Left ventricle myocardium inferior (tissue), 1 donor: ENCODE measurements at regions not wholly inside any gene's neighbourhood (a gene's known extent, or its start where the extent isn't known, plus 50 kb on each side); places are given as distances from the start of the nearest gene placed in this dataset.

Experiments used
- DNase-seq: peaks from one replicate; pipeline ENCODE4 v3.0.0-alpha.2; 2020
- H3K27ac ChIP-seq: fragments of 200-600 bp; replicated peaks from 2 replicates; pipeline ENCODE4 v1.8.0; 2021
- H3K27me3 ChIP-seq: fragments of 200-600 bp; 2 replicates; pipeline ENCODE4 v1.8.0; 2021; ENCODE audit warnings: low read depth
- H3K36me3 ChIP-seq: fragments of 200-600 bp; 2 replicates; pipeline ENCODE4 v1.8.0; 2021
- H3K4me1 ChIP-seq: fragments of 200-600 bp; 2 replicates; pipeline ENCODE4 v1.8.0; 2021
- H3K4me3 ChIP-seq: fragments of 200-600 bp; 2 replicates; pipeline ENCODE4 v1.8.0; 2021; ENCODE audit warnings: mild to moderate bottlenecking, moderate library complexity
- H3K9me3 ChIP-seq: fragments of 200-600 bp; replicated peaks from 2 replicates; pipeline ENCODE4 v1.8.0; 2021
- CTCF ChIP-seq: fragments of 200-600 bp; IDR thresholded peaks from 2 replicates; pipeline ENCODE4 v1.8.0; 2021; ENCODE audit warnings: antibody characterized with exemption, mild to moderate bottlenecking, borderline replicate concordance
- intact Hi-C: fragments of 100-400 bp; cut with micrococcal nuclease; formaldehyde crosslinking; loops from one replicate; pipeline ENCODE4 v1.11.0; 2022
- donor health status: DM: no; HTN: yes; CAD: no; lungs with severe emphysema.

GRCh38 chr1:57796616-57797015, 372.8 kb upstream of the DAB1 start:
- intact Hi-C loops: no loop called here
- no peaks in the 10 kb centered on the region for H3K36me3 ChIP-seq
- H3K27ac ChIP-seq: no peak overlapping the region
- H3K4me3 ChIP-seq: no peak overlapping the region
- no peak for TF ChIP-seq CTCF
- H3K9me3 ChIP-seq: no peaks in the 10 kb centered on the region
- DNase-seq: no peak
- no peaks in the 10 kb centered on the region for H3K4me1 ChIP-seq
- H3K27me3 ChIP-seq: peaks cover 11% of the 10 kb centered on the region

GRCh38 chr1:57795886-57796285, 372.0 kb upstream of the DAB1 start:
- intact Hi-C loops: no loop called here

GRCh38 chr1:57794078-57794477, 370.2 kb upstream of the DAB1 start:
- Histone ChIP-seq H3K4me1 (no peaks in the 10 kb centered on the region), H3K4me3 (no peak overlapping the region), H3K27me3 (peaks cover 11% of the 10 kb centered on the region), H3K36me3 (no peaks in the 10 kb centered on the region), H3K9me3 (no peaks in the 10 kb centered on the region), H3K27ac (no peak overlapping the region)
- TF ChIP-seq CTCF: no peak
- no peak for DNase-seq
- intact Hi-C loops: no loop called here

More at GRCh38 chr1:57795886-57796285, 372.0 kb upstream of the DAB1 start:
- TF ChIP-seq CTCF: no peak
- Histone ChIP-seq H3K9me3 (no peaks in the 10 kb centered on the region), H3K36me3 (no peaks in the 10 kb centered on the region), H3K4me1 (no peaks in the 10 kb centered on the region), H3K27me3 (peaks cover 11% of the 10 kb centered on the region), H3K4me3 (no peak overlapping the region), H3K27ac (no peak overlapping the region)
- DNase-seq: no peak

GRCh38 chr1:57791497-57791896, 367.6 kb upstream of the DAB1 start:
- no peak for TF ChIP-seq CTCF
- no peak for DNase-seq
- intact Hi-C loops: no loop called here
- Histone ChIP-seq H3K9me3 (no peaks in the 10 kb centered on the region), H3K27ac (no peak overlapping the region), H3K36me3 (no peaks in the 10 kb centered on the region), H3K4me1 (no peaks in the 10 kb centered on the region), H3K4me3 (no peak overlapping the region), H3K27me3 (peaks cover 4% of the 10 kb centered on the region)

GRCh38 chr1:57789936-57790335, 366.1 kb upstream of the DAB1 start:
- Histone ChIP-seq H3K36me3 (no peaks in the 10 kb centered on the region), H3K27me3 (peaks cover 4% of the 10 kb centered on the region), H3K4me1 (no peaks in the 10 kb centered on the region), H3K27ac (no peak overlapping the region), H3K9me3 (no peaks in the 10 kb centered on the region), H3K4me3 (no peak overlapping the region)
- intact Hi-C loops: no loop called here
- no peak for DNase-seq
- TF ChIP-seq CTCF: no peak

- Histone ChIP-seq H3K4me3 (no peak overlapping the region), H3K27me3 (no peaks in the 10 kb centered on the region), H3K27ac (no peak overlapping the region), H3K36me3 (no peaks in the 10 kb centered on the region), H3K9me3 (no peaks in the 10 kb centered on the region), H3K4me1 (no peaks in the 10 kb centered on the region)
- intact Hi-C loops: no loop called here
- no peak for TF ChIP-seq CTCF
- DNase-seq: no peak
Observed at GRCh38 chr1:57788313-57788712, 364.5 kb upstream of the DAB1 start.
